HG03558 (cell line): ENCODE measurements at regions not wholly inside any gene's neighbourhood (a gene's known extent, or its start where the extent isn't known, plus 50 kb on each side); places are given as distances from the start of the nearest gene placed in this dataset.

ENCODE experiments used
- ATAC-seq: cut with Tn5 transposase; IDR thresholded peaks from one replicate; pipeline ENCODE4 v1.9.1; 2021; ENCODE audit warnings: moderate number of reproducible peaks; ENCODE audit not compliant: unreplicated experiment; ENCODE audit errors: extremely low read depth

DNA sequence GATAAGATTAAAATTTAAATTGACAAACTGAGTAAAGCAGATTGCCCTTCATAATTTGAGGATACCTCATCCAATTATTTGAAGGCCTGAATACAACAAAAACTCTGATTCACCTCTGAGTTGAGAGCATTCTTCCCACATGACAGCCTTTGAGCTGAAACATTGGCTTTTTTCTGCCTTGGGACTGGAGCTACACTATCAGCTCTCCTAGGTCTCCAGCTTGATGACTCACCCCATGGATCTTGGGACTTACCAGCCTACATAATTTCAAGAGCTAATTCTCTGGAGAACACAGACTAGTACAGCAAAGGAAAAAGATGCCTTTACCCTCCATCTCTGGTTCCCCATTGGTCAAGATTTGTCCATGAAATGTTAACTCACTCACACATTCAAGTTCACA, 555.1 kb downstream of the FOXG1 start:
- ATAC-seq = no peak

- ATAC-seq = no peak
Observed at GRCh38 chr14:29339494-29340172, 573.0 kb downstream of the FOXG1 start.

GRCh38 chr14:29348504-29348903, 579.1 kb downstream of the PRKD1 start:
- ATAC-seq = no peak

DNA sequence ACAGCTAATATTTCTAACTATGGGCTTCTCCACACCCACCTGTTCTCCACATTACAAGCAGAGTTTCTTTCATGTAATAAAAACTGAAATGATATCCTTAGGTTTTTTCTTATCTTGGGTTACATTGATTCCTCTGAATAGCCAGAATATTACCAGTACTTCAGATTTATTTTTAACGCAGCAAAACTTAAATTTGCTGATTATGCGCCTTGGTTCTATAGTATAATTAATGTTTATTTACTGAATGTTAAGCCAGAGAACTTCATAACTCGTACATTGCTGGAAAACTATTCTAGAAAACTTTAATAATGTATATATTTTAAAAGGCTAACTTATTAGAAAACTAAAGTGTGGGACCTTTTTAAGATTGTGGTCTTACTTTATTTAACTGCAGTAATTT, 577.2 kb downstream of the PRKD1 start:
- ATAC-seq = no peak

DNA sequence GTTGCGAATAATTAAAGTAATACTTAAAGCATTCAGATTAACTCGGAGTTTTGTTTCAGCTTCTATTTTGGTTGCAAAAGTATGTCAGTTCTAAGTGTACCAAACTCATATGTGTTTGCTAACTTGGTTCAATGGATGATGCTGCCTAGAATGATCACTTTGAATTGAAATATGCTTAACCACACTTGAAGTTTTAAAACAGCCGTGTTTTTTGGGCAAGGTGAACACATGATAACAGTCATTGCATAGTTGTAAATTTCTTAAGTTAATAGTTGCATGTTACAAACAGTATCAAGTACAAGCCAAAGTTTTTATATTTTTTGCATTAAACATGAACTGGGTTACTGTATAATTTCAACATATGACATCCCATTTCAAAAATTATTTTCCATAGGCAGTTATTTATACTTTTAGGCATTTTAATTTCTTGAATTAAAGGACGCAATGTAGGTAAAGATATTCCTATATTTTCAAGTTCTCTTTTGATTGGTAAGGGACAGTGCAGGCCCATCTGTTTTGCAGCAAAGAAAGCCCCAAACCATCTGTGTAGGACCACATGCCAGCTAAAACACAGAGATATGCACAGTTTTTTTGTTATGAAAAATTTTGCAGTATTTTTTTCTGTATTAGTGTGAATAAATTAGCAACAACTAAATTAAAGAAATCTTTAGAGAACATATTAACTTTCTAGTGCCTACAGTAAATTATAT, 575.5 kb downstream of the PRKD1 start:
- ATAC-seq = no peak

DNA sequence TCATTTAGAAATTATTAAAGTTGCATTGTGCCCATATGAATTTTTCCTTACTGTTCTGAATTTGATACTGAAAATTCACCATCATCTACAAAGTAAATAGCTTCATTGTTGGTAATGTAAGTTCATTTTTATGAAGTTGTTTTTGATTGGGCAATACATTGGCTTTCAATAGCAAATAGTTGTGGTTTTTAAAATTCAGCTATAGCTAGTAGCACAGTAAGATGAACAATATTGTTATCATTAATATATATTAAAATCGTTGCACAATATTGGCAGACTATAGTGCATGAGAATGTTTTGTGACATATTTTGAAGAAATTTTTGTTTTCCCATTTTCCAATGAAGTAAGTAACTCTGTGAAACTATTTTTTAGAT, 575.0 kb downstream of the PRKD1 start:
- ATAC-seq = no peak

- ATAC-seq = no peak
Observed at GRCh38 chr14:29353513-29353912, 574.1 kb downstream of the PRKD1 start.

DNA sequence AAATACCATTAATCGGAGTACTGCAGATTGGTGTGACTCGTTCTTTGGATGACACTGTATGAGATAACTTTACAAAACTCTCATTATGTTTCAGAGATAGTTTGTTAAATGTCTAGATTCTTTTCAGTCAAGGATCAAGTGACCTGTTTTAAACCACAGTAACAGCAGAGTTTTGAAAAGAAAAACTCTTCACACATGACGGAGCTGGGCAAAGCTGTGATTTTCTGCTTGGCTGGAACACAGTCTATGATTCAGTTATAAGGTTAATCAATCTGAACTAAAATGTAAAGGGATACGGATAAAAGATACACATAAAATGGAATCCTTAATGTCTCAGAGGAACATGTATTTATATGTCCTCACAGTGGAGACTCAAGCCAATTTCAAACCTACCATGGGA, 573.2 kb downstream of the PRKD1 start:
- ATAC-seq = no peak

- no peak for ATAC-seq
Observed at GRCh38 chr14:29355331-29355730, 572.3 kb downstream of the PRKD1 start.

DNA sequence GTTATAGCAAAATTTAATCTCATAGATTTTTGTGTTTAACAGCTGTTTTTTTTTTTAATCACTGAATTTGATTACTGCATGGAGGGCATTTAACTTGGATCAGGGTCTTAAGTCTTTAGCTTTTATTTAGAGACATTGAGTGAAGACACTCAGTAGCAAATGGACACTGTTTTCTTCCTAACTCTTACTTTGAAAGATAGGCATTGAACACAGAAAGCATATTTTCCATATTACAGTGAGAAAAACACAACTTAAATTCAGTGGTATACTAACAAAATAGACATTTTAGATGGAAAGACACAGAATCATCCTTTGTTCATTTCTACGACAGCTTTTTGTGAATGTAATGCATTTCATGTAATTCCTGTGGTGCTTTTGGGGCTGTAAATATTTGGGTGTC, 571.8 kb downstream of the PRKD1 start:
- no peak for ATAC-seq

GRCh38 chr14:29360656-29361055, 567.0 kb downstream of the PRKD1 start:
- ATAC-seq = no peak

DNA sequence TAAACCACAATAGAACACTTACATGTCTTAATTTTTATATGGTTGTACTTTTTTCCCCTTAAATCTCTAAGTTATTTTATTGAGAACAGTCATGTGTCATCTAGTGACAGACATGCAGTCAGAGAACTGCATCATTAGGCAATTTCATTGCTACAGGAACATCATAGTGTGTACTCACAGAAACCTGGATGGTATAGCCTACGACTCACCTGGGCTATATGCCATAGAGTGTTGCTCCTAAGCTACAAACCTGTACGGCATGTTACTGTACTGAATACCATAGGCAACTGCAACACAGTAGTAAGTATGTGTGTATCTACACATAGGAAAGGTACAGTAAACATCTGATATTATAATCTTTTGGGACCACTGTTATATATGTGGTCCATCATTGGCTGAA, 557.6 kb downstream of the PRKD1 start:
- no peak for ATAC-seq

GRCh38 chr14:29376237-29376636, 551.4 kb downstream of the PRKD1 start:
- ATAC-seq = no peak

- no peak for ATAC-seq
Observed at GRCh38 chr14:29380826-29381225, 546.8 kb downstream of the PRKD1 start.

DNA sequence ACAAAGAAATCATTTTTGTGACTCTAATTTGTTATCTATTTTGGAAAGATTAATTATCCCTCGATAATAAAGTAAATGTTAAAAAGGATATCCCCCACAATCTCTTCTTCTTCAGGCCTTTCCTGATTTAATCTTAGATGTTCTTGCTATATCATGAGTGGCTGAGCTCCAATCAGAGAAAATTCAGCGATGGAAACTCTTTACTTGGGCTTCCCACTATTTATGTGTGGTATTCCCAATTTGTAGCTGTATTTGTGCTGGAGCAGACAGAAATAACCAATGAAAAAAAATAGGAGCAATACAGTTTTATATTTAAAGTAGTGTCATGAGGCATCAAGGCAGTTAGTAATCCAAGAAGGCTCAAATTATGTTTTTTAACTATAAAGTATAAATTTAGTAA, 539.1 kb downstream of the PRKD1 start:
- no peak for ATAC-seq

- ATAC-seq = no peak
Observed at GRCh38 chr14:29390081-29390832, 537.4 kb downstream of the PRKD1 start.

GRCh38 chr14:29391231-29391630, 536.4 kb downstream of the PRKD1 start:
- ATAC-seq = no peak

DNA sequence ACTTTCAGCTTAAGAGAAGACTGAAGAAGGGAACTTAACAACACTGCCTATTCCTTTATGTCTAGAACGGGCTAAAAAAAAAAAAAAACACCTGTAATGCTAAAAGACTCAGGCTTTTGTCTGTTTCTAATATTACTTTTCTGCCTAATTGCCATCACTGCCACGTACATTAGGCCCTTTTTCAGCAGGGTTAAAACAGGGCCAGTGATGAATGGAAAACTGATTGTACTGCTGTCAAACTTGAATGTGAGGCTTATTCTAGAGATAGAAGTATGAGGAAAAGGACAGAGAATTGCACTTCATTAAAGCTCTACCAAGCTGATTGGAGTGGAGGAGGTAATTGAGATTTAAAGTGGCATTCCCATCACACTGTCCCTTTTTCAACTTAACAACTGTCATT, 535.8 kb downstream of the PRKD1 start:
- no peak for ATAC-seq

DNA sequence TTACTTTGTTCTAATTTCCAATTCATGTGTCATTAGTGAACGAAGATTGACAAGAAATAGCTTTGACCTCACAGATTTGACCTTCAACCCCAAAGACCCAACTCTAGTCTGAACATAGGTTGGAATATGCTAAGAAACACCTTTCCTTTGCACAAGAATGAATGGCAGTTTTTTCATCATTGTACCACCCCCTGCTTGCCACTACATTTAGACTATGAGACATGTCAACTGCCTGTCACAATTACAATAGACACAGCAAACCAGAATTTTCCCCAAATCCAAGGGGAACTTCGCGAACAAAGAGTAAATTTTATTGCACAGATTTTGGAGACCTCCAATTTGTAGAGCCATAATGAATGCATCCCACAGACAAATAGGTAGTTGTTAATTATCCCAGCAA, 535.4 kb downstream of the PRKD1 start:
- no peak for ATAC-seq

DNA sequence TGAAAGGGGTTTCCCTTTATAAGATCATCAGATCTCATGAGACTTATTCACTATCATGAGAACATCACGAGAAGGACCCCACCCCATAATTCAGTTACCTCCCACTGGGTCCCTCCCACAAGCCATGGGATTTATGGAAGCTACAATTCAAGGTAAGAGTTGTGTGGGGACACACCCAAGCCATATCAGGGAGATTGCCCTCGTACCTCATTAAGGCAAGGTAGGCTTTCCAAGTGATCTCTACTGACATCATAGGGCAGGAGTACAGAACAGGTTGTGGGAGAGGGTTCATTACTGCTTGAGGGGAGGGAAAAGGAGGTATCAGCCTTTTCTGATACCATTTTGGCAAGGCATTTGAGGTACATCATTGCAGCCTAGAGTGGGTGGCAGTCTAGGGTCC, 524.6 kb downstream of the PRKD1 start:
- ATAC-seq = no peak

GRCh38 chr14:29410581-29410980, 517.1 kb downstream of the PRKD1 start:
- ATAC-seq = no peak
